Activated CD4-positive, alpha-beta T cell treated with anti-CD3 and anti-CD28 coated beads, Interleukin-2, amount 10 ng/mL, durations not matched to agents 7 days and 5 days (primary cell): ENCODE measurements at regions not wholly inside any gene's neighbourhood (a gene's known extent, or its start where the extent isn't known, plus 50 kb on each side); places are given as distances from the start of the nearest gene placed in this dataset.

Experiments
- CTCF ChIA-PET: fragments of 350-600 bp; sonication (Branson Sonifier 250); formaldehyde crosslinking; loops from one replicate; lab custom pipeline; 2021; ENCODE audit warnings: antibody characterized with exemption; lab: Charles Lee
- POLR2A ChIA-PET: fragments of 350-600 bp; sonication (Branson Sonifier 250); formaldehyde crosslinking; loops from one replicate; lab custom pipeline; 2021; ENCODE audit warnings: antibody characterized with exemption; lab: Charles Lee
- DNase-seq: peaks from one replicate; pipeline ENCODE4 v3.0.0-alpha.2; 2020
- H3K27ac Mint-ChIP-seq: one replicate; pipeline ENCODE4 v1.8.0; 2021; ENCODE audit warnings: mild to moderate bottlenecking, moderate library complexity, mixed read lengths
- H3K27me3 Mint-ChIP-seq: one replicate; pipeline ENCODE4 v1.8.0; 2021; ENCODE audit warnings: mixed read lengths
- H3K36me3 Mint-ChIP-seq: one replicate; pipeline ENCODE4 v1.8.0; 2021; ENCODE audit warnings: low read depth, mixed read lengths
- H3K4me1 Mint-ChIP-seq: one replicate; pipeline ENCODE4 v1.8.0; 2021; ENCODE audit warnings: mixed read lengths
- H3K4me3 Mint-ChIP-seq: one replicate; pipeline ENCODE4 v1.8.0; 2021; ENCODE audit warnings: mild to moderate bottlenecking, moderate library complexity, mixed read lengths
- H3K9me3 Mint-ChIP-seq: one replicate; pipeline ENCODE4 v1.8.0; 2021; ENCODE audit warnings: mixed read lengths

DNA sequence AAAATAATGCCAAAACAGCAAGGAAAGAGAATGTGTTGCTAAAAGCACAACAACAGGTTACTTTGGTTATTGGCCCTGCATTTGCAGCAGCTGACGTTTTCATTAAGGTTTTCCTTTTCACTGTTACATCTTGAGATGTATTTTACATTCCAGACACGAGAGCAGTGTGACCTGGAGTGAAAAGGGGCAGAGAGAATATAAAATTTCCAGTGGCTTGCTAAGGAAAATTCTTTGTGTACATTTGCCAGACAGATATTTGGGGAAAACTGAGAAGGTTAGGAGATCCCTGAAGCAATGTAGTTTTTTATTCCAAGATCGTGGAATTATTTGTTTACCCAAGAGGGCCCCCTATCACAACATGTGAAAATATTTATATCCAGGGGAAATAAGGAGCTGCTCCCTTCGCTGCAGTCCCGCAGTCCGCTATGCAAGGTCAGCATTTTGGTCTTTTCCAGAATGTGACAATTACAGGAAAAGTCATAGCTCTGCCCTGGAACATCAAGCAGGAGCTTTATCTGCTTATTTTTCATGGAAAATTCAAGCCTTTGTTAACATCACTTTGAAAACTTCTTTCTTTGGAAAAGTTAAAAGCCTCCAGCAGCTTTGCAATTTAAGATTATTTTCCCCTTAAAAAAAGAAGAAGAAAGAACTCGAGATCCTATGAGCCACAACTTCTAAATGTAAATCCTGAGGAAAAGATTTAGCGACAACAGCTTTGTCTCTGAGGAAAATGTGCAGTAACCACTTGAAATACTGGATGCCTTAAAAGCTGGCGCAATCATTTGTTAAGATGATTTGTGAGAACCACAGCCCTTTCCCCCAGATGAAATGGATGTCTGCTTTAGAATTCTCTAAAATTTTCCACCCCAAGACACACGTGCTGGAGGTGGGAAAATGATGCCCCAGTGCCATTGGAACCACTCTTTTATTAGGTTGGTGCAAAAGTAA, 256.4 kb upstream of the TPM1 start:
- no peak for DNase-seq
- ChIA-PET CTCF (interaction anchor here (0.6 kb wide), 1 partner anchor 778 kb away, joined by 3 read pairs; no protein-coding TSS in a partner anchor), POLR2A (no interaction called here)
- no peak overlapping the region for H3K27ac Mint-ChIP-seq
- H3K27me3 Mint-ChIP-seq: peaks cover 7% of the 10 kb centered on the region
- no peak overlapping the region for H3K4me3 Mint-ChIP-seq
- no peaks in the 10 kb centered on the region for H3K9me3 Mint-ChIP-seq
- no peaks in the 10 kb centered on the region for H3K36me3 Mint-ChIP-seq
- no peaks in the 10 kb centered on the region for H3K4me1 Mint-ChIP-seq

DNA sequence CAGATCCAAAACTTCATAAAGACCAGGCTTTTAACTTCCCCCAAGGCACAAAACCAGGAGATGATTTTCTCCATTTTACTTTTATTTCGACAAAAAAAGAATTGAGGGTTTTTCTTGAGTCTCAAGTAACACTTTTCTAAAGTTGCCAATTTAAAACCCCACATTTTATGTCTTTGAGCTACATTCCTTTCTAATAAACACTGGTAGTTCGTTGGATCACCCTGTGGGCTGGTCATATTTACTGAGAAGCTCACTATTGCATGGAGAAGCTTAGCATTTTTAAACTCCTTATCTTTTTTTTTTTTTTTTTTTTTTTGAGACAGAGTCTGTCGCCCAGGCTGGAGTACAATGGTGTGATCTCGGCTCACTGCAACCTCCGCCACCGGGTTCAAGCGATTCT, 255.1 kb upstream of the TPM1 start:
- ChIA-PET CTCF (no interaction called here), POLR2A (no interaction called here)
- Mint-ChIP-seq H3K27me3 (peaks cover 7% of the 10 kb centered on the region), H3K27ac (no peak overlapping the region), H3K9me3 (no peaks in the 10 kb centered on the region), H3K36me3 (no peaks in the 10 kb centered on the region), H3K4me1 (no peaks in the 10 kb centered on the region), H3K4me3 (no peak overlapping the region)
- no peak for DNase-seq

DNA sequence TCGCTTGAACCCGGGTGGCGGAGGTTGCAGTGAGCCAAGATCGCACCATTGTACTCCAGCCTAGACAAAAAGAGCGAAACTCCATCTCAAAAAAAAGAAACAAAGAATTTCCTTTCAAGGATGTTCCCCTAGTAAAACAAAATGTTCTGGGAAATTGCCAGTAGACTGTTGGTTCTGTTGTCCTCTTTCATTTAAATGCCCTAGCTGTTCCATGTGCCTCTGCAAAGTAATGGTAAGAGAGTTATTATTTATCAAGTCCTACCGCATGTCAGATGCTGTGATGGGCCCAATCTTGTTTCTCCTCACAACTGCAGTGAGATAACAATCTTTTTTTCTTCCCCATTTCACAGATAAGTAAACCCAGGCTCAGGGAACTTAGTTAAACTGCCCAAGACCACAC, 254.3 kb upstream of the TPM1 start:
- ChIA-PET CTCF (no interaction called here), POLR2A (no interaction called here)
- Mint-ChIP-seq H3K36me3 (no peaks in the 10 kb centered on the region), H3K27ac (no peak overlapping the region), H3K4me3 (no peak overlapping the region), H3K27me3 (peaks cover 7% of the 10 kb centered on the region), H3K9me3 (no peaks in the 10 kb centered on the region), H3K4me1 (no peaks in the 10 kb centered on the region)
- DNase-seq: no peak

DNA sequence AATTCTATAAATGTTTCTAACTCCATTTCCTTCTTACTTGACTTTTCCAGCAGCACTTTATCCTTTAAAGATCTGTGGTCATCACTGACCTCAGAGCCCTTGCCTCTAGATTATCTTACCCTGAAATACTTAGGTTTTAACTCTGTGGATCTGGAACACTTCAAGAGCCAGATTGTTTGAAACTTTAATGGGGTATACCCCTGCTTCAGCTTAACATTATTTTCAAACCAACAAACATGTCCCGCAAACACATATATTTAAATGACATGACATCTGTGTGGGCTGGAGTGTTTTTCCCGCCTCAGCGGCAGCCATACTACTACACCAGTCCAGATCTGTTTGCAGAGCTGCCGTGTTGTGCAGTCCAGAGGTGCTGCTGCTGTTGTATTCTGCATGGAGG, 252.0 kb upstream of the TPM1 start:
- POLR2A ChIA-PET: interaction anchor here (0.7 kb wide), 1 partner anchor 8 kb away, joined by 3 read pairs; no protein-coding TSS in a partner anchor
- no peak overlapping the region for H3K27ac Mint-ChIP-seq
- H3K4me1 Mint-ChIP-seq: no peaks in the 10 kb centered on the region
- no peaks in the 10 kb centered on the region for H3K36me3 Mint-ChIP-seq
- no peaks in the 10 kb centered on the region for H3K9me3 Mint-ChIP-seq
- CTCF ChIA-PET: no interaction called here
- no peak for DNase-seq
- no peak overlapping the region for H3K4me3 Mint-ChIP-seq
- H3K27me3 Mint-ChIP-seq: peaks cover 7% of the 10 kb centered on the region

DNA sequence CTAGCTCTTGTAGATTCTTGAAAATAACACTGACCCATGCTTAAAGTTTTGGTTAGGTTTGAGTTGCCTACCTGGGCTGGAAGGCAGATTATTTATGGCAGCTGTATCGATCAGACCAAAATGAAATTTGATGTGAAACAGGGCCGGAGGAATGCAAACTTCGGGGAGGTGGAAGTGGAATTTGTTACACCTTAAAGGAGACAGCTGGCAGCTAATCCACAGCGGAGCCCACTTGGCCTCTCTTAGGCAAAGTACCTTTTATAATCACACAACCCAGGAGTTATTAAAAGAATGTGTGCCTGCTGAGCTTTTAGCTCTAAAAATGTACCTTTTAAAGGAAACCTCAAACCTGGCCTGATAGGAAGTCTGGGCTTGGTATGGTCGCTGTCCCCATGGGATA, 250.9 kb upstream of the TPM1 start:
- POLR2A ChIA-PET: no interaction called here
- Mint-ChIP-seq H3K4me3 (no peak overlapping the region), H3K9me3 (no peaks in the 10 kb centered on the region), H3K27me3 (peaks cover 5% of the 10 kb centered on the region), H3K27ac (no peak overlapping the region), H3K36me3 (no peaks in the 10 kb centered on the region), H3K4me1 (no peaks in the 10 kb centered on the region)
- CTCF ChIA-PET: no interaction called here
- DNase-seq: no peak

DNA sequence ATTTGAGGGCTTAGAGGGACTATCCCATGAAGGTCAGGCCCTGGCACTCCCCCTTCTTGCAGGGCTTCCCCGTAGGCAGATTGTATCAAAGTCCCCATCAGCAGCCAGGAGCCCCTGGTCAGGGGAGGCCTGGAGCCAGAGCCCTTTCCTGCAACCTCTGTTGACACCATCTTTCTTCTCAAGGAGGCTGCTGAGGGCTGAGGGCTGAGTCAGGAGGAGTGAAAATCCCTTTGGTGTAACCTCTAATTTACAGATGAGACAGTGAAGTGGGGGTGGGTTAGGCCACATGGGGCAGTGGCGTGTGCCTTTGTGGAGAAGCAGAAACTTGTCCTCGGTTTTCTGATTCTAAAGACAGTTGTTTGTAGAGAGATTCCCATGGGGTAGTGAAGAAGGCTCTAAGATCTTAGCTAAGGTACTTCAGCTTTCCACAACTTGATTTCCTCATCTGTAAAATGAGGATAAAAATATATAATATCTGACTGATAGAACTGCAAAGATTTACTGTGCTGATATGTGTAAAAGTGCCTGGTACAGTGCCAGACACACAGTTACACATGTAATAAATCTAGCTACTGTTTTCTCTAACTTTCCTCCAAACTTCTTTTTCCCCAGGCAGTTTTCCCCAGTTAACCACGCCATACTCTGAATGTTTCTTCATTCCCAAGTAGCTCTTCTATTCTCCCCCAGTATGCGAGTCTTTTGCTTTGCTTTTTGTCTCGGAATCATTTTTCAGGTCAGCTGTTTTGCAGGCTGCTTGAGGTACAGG, 249.4 kb upstream of the TPM1 start:
- Mint-ChIP-seq H3K27ac (no peak overlapping the region), H3K4me1 (no peaks in the 10 kb centered on the region), H3K36me3 (no peaks in the 10 kb centered on the region), H3K27me3 (peaks cover 3% of the 10 kb centered on the region), H3K4me3 (no peak overlapping the region), H3K9me3 (no peaks in the 10 kb centered on the region)
- CTCF ChIA-PET: no interaction called here
- POLR2A ChIA-PET: no interaction called here
- no peak for DNase-seq

DNA sequence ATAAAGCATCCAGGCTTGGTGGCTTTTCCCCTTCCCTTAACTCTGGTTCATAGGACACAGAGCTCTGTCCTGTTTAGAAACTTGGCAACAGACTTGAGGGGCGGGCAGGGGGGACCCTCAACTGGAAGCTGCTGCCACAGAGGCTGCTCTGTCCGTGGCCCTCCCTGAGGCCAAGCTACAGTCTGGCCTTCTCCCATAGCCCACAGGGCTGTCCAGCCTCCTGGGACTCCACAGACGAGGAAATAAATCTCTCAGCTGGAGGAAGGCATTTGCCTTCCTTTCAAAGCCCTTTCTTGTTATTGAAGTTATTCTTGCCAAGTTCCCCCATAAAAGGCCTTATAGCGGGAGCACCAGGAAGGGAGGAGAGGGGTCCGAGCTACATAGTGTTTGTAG, 248.8 kb upstream of the TPM1 start:
- no peaks in the 10 kb centered on the region for H3K9me3 Mint-ChIP-seq
- no peaks in the 10 kb centered on the region for H3K4me1 Mint-ChIP-seq
- H3K27ac Mint-ChIP-seq: no peak overlapping the region
- POLR2A ChIA-PET: no interaction called here
- CTCF ChIA-PET: no interaction called here
- H3K36me3 Mint-ChIP-seq: no peaks in the 10 kb centered on the region
- H3K27me3 Mint-ChIP-seq: peaks cover 3% of the 10 kb centered on the region
- no peak for DNase-seq
- H3K4me3 Mint-ChIP-seq: no peak overlapping the region

DNA sequence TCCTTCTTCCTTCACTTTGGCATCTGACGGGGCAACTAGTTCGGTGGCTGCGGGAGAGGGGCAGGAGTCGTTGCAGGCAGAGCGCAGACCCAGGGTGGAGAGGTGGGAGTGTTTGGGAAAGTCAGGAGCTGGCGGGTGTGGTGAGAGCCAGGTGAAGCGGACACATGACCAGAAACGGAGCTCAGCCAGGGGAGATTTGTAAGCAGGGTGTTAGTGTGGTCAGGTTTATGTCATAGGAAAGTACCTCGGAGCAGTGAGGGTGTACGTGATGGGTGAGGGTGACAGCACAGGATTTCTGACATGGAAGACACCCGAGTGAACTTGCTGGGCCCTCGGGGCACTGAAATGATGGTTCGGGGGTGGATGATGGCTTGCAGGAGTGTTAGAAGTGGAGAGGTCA, 247.4 kb upstream of the TPM1 start:
- ChIA-PET CTCF (no interaction called here), POLR2A (no interaction called here)
- Mint-ChIP-seq H3K36me3 (no peaks in the 10 kb centered on the region), H3K27me3 (peaks cover 3% of the 10 kb centered on the region), H3K27ac (no peak overlapping the region), H3K4me3 (no peak overlapping the region), H3K9me3 (no peaks in the 10 kb centered on the region), H3K4me1 (no peaks in the 10 kb centered on the region)
- no peak for DNase-seq

DNA sequence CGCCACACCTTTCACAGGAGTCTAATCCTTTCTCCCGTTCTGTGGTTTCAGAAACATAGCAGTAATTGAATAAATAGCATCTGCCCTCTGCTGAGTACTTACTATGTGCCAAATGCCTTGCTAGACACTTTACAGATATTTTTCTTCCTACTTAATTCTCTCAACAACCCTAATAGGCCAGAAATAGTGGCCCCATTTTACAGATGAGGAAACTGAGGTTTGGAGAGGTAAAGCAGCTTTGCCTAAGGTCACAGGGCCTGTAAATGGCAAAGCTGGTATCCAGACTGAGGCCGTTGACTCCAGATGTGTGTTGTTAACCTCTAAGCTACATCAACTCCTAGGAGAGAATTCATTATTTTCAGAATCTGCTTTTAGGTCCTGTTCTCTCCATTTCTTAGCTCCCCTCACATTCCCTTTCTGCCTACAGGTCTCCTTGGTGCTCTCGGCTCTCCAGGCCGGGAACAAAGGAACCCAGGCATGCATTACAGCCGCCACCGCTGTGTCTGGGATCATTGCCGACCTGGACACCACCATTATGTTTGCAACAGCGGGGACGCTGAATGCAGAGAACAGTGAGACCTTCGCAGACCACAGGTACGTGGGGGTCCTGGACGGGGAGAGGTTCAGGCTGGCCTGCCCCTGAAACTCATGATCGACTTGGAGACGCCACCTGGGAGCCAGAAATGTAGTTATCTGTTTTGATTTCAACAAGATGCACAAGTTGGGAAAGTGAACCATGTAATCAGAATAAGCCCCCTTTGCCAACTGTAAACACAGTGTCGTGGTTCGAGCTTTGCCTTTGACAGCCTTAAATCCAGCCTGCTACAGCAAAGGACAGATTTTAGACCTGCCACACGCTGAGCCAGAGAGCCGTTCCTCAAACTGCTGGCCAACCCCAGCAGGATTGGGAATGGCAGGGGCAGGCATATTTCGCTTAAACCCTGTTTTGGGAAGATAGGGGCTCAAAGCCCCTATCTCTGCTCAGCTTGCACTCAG, 246.5 kb upstream of the TPM1 start:
- CTCF ChIA-PET: interaction anchor here (0.6 kb wide), 1 partner anchor 18 kb away, joined by 3 read pairs; no protein-coding TSS in a partner anchor
- peaks cover 3% of the 10 kb centered on the region for H3K27me3 Mint-ChIP-seq
- no peaks in the 10 kb centered on the region for H3K9me3 Mint-ChIP-seq
- no peak for DNase-seq
- no peaks in the 10 kb centered on the region for H3K4me1 Mint-ChIP-seq
- no peaks in the 10 kb centered on the region for H3K36me3 Mint-ChIP-seq
- POLR2A ChIA-PET: no interaction called here
- H3K4me3 Mint-ChIP-seq: no peak overlapping the region
- H3K27ac Mint-ChIP-seq: no peak overlapping the region

DNA sequence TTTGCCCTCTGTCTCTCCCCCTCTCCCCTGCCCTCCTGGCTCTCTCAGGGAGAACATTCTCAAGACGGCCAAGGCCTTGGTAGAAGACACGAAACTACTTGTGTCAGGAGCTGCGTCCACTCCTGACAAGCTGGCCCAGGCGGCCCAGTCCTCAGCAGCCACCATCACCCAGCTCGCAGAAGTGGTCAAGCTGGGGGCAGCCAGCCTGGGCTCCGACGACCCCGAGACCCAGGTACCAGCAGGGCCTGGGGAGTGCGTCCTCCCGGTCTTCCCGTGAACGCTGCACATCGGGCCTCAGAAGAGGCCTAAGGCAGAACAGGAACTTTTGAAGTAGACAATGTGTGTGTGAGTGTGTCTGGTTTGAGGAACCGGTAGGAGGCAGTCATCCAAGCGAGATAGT, 245.4 kb upstream of the TPM1 start:
- Mint-ChIP-seq H3K27ac (no peak overlapping the region), H3K36me3 (no peaks in the 10 kb centered on the region), H3K9me3 (no peaks in the 10 kb centered on the region), H3K4me3 (no peak overlapping the region), H3K4me1 (no peaks in the 10 kb centered on the region), H3K27me3 (peaks cover 2% of the 10 kb centered on the region)
- no peak for DNase-seq
- ChIA-PET CTCF (interaction anchor here (0.9 kb wide), 1 partner anchor 114 kb away, joined by 4 read pairs; no protein-coding TSS in a partner anchor), POLR2A (no interaction called here)

DNA sequence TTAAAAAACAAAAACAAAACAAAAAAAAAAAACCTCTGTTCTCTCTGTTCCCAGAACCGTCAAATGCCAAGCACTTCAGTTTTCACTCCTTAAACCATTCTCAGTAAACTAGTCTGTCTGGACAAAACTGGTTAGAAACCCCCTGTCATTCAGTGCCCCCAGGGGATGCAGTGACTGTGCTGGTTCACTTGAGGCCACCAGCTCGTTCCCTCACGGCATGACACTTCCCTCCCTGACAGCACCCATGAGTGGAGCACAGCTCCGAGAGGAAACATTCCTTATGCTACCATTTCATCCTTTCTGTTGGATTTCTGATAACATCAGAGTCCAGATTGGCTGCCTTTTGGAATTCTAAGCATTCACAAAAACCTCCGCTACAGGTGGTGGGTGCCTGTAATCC, 244.0 kb upstream of the TPM1 start:
- no peak for DNase-seq
- H3K36me3 Mint-ChIP-seq: no peaks in the 10 kb centered on the region
- H3K27me3 Mint-ChIP-seq: peaks cover 13% of the 10 kb centered on the region
- ChIA-PET POLR2A (interaction anchor here (0.6 kb wide), 1 partner anchor 8 kb away, joined by 3 read pairs; no protein-coding TSS in a partner anchor), CTCF (no interaction called here)
- H3K4me1 Mint-ChIP-seq: no peaks in the 10 kb centered on the region
- H3K27ac Mint-ChIP-seq: no peak overlapping the region
- H3K4me3 Mint-ChIP-seq: no peak overlapping the region
- no peaks in the 10 kb centered on the region for H3K9me3 Mint-ChIP-seq

DNA sequence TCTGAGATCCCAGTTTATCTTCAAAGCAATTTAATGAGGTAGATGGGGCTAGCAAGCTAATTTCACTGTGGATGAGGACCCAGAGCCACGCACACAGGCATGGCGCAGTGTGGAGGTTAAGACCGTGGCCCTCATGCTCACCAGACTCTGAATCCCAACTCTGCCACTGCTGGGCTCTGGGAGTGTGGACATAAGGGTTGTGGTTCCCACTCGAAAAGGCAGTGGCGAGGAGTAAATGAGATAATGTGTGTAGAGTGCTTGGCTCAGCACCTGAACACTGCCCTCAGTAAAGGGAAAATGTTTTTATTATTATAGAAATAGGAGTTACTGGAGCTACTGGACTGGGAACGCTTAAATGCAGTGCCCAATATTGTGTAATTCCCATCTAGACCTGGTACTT, 243.5 kb upstream of the TPM1 start:
- no peaks in the 10 kb centered on the region for H3K36me3 Mint-ChIP-seq
- POLR2A ChIA-PET: no interaction called here
- H3K4me1 Mint-ChIP-seq: no peaks in the 10 kb centered on the region
- H3K4me3 Mint-ChIP-seq: no peak overlapping the region
- H3K27ac Mint-ChIP-seq: no peak overlapping the region
- CTCF ChIA-PET: interaction anchor here (0.6 kb wide), 1 partner anchor 259 kb away, joined by 6 read pairs; no protein-coding TSS in a partner anchor
- H3K27me3 Mint-ChIP-seq: peaks cover 13% of the 10 kb centered on the region
- no peak for DNase-seq
- H3K9me3 Mint-ChIP-seq: no peaks in the 10 kb centered on the region
